DND-41 (cell line): ENCODE measurements at regions not wholly inside any gene's neighbourhood (a gene's known extent, or its start where the extent isn't known, plus 50 kb on each side); places are given as distances from the start of the nearest gene placed in this dataset.

ENCODE experiments used
- ATAC-seq: fragments of 200-7000 bp; cut with Tn5 transposase; 3 replicates; pipeline ENCODE4 v1.9.1; 2021; ENCODE audit warnings: low read depth; ENCODE audit not compliant: insufficient read depth
- DNase-seq: peaks from one replicate; pipeline ENCODE4 v3.0.0-alpha.2; 2020
- H2AFZ ChIP-seq: 2 replicates; pipeline ENCODE4 v1.6.0; 2012; ENCODE audit warnings: low read depth, low read length
- H3K27ac ChIP-seq: 2 replicates; pipeline ENCODE4 v1.5.1; 2012; ENCODE audit warnings: low read length, inconsistent platforms
- H3K27me3 ChIP-seq: fragments of 200-600 bp; sonication (generic); 2 replicates; pipeline ENCODE4 v1.6.0; 2012; ENCODE audit warnings: low read length, mild to moderate bottlenecking, inconsistent platforms; ENCODE audit not compliant: insufficient read depth, poor library complexity
- H3K36me3 ChIP-seq: 2 replicates; pipeline ENCODE4 v1.5.1; 2012; ENCODE audit warnings: low read length, inconsistent platforms; ENCODE audit not compliant: insufficient read depth
- H3K4me1 ChIP-seq: 2 replicates; pipeline ENCODE4 v1.5.1; 2012; ENCODE audit warnings: mild to moderate bottlenecking, low read length; ENCODE audit not compliant: insufficient read depth
- H3K4me2 ChIP-seq: 2 replicates; pipeline ENCODE4 v1.6.0; 2012; ENCODE audit warnings: mild to moderate bottlenecking, moderate library complexity, low read length, inconsistent platforms; ENCODE audit not compliant: insufficient read depth
- H3K4me3 ChIP-seq, 2 experiments: fragments of 200-600 bp in 1 of 2; shearing (Covaris generic) in 1 of 2; 2 replicates each; pipeline ENCODE4 v1.5.1; 2012 to 2016; ENCODE audit warnings: inconsistent platforms in 2 of 2, low read length in 2 of 2, mild to moderate bottlenecking in 2 of 2, low read depth in 1 of 2, moderate library complexity in 1 of 2
- H3K79me2 ChIP-seq: 2 replicates; pipeline ENCODE4 v1.6.0; 2012; ENCODE audit warnings: low read length, inconsistent platforms; ENCODE audit not compliant: insufficient read depth
- H3K9ac ChIP-seq: 2 replicates; pipeline ENCODE4 v1.6.0; 2012; ENCODE audit warnings: low read depth, mild to moderate bottlenecking, inconsistent platforms, low read length, moderate library complexity
- H3K9me3 ChIP-seq: 2 replicates; pipeline ENCODE4 v1.5.1; 2012; ENCODE audit warnings: low read length, moderate library complexity, mild to moderate bottlenecking, inconsistent platforms; ENCODE audit not compliant: insufficient read depth, severe bottlenecking
- H4K20me1 ChIP-seq: 2 replicates; pipeline ENCODE4 v1.6.0; 2012; ENCODE audit warnings: low read length; ENCODE audit not compliant: insufficient read depth
- EZH2 ChIP-seq: IDR thresholded peaks from 3 replicates; pipeline ENCODE4 v1.6.1; 2012; ENCODE audit warnings: borderline replicate concordance, low read depth, mild to moderate bottlenecking, moderate library complexity, low read length, inconsistent platforms; ENCODE audit not compliant: severe bottlenecking
- TF ChIP-seq, protein P1 (sequence below): IDR thresholded peaks from 2 replicates; pipeline ENCODE4 v1.5.1; 2012; ENCODE audit warnings: borderline replicate concordance, low read length, moderate library complexity, mild to moderate bottlenecking; ENCODE audit not compliant: poor library complexity, severe bottlenecking; ENCODE audit errors: extremely low read depth

DNA sequence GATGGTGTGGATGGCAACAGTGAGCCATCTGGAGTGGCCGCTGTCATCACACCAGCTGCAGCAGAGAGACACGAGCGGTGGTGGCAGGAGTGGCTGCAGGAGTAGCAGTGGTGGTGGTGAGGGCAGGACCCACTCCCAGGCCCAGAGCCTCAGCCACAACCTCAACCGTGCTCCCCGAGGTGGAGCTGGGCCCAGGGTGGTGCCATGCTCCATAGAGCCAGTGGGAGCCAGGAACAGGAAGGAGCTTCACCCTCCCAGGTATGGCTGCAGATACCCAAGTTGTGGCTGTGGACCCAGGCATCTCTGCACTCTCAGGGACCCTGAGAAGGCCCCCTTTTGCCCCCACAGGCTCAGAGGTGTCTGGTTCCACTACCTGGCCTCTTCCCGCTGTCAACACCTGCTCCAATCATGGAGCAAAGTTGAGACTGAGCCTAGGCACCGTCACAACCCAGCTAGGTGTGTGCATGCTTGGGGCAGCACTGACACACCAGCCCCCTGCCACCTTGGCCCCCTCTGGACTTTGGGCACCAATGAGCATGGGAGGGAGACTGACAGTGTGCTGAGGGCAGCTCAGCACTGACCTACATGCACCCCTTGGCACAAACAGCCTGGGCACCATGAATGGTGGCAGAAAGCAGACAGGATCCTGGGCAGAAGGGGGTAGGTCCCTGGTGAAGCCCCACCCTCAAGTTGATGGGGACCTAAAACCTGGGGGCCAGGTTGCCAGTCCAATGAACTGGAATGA lies 188.9 kb downstream of the NDUFA10 start:
- H2AFZ ChIP-seq: no peak overlapping the region
- ATAC-seq (no peak), DNase-seq (peak; percentile 3)
- H3K4me3 ChIP-seq: no peak overlapping the region
- no peak overlapping the region for H3K9ac ChIP-seq
- peaks cover 10% of the 10 kb centered on the region for H3K4me1 ChIP-seq
- no peaks in the 10 kb centered on the region for H4K20me1 ChIP-seq
- no peaks in the 10 kb centered on the region for H3K36me3 ChIP-seq
- H3K27ac ChIP-seq: no peak overlapping the region
- no peaks in the 10 kb centered on the region for H3K79me2 ChIP-seq
- TF ChIP-seq EZH2: no peak
- TF ChIP-seq, protein P1, sequence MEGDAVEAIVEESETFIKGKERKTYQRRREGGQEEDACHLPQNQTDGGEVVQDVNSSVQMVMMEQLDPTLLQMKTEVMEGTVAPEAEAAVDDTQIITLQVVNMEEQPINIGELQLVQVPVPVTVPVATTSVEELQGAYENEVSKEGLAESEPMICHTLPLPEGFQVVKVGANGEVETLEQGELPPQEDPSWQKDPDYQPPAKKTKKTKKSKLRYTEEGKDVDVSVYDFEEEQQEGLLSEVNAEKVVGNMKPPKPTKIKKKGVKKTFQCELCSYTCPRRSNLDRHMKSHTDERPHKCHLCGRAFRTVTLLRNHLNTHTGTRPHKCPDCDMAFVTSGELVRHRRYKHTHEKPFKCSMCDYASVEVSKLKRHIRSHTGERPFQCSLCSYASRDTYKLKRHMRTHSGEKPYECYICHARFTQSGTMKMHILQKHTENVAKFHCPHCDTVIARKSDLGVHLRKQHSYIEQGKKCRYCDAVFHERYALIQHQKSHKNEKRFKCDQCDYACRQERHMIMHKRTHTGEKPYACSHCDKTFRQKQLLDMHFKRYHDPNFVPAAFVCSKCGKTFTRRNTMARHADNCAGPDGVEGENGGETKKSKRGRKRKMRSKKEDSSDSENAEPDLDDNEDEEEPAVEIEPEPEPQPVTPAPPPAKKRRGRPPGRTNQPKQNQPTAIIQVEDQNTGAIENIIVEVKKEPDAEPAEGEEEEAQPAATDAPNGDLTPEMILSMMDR: no peak
- H3K4me2 ChIP-seq: no peak overlapping the region
- no peaks in the 10 kb centered on the region for H3K27me3 ChIP-seq
- H3K9me3 ChIP-seq: peaks cover 10% of the 10 kb centered on the region

DNA sequence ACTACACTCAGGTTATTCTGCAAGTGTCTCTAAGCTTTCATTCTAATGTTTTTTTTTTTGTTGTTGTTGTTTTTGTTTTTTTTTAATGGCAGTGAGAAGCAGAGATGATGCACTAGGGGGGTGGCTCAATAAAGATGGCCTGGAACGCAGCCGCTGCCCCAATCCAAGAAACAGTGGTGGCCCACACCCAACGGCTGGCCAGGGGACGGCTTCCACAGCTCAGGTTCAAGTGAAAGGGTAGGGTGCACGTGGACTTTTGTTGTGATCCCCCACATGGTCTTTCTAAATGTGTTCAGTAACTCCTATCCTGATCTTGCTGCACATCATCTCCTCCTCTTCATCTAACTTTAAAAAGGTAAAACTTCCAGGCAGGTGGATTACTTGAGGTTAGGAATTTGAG lies 190.1 kb downstream of the NDUFA10 start:
- peaks cover 10% of the 10 kb centered on the region for H3K9me3 ChIP-seq
- H3K79me2 ChIP-seq: no peaks in the 10 kb centered on the region
- H3K9ac ChIP-seq: no peak overlapping the region
- no peaks in the 10 kb centered on the region for H3K36me3 ChIP-seq
- H3K27me3 ChIP-seq: no peaks in the 10 kb centered on the region
- ATAC-seq (no peak), DNase-seq (no peak)
- TF ChIP-seq, protein P1: no peak
- TF ChIP-seq EZH2: no peak
- no peak overlapping the region for H3K4me3 ChIP-seq
- peaks cover 10% of the 10 kb centered on the region for H3K4me1 ChIP-seq
- H3K27ac ChIP-seq: no peak overlapping the region
- H4K20me1 ChIP-seq: no peaks in the 10 kb centered on the region
- H2AFZ ChIP-seq: no peak overlapping the region
- H3K4me2 ChIP-seq: no peak overlapping the region

DNA sequence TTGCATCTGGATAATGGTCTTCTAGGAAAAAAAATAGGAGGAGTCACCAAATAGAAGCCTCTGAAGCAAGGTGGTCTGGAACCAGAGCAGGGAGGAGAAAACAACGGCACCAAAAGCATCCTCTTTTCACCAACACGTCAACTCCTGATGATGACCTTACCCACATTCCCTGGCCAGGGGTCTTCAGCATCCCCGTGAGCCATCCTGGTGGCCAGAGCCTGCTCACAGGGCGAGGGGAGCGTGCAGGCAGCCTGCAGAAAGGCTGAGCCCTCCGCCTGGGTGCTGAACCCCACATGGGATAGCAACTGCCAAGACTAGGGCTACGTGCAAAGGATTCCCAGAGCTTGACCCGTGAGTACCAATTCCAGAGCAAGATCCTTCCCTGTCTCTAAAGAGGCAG lies 191.0 kb downstream of the NDUFA10 start:
- H3K4me1 ChIP-seq: peaks cover 2% of the 10 kb centered on the region
- DNase-seq (no peak), ATAC-seq (no peak)
- no peak overlapping the region for H3K27ac ChIP-seq
- H3K9me3 ChIP-seq: peaks cover 10% of the 10 kb centered on the region
- H4K20me1 ChIP-seq: no peaks in the 10 kb centered on the region
- no peaks in the 10 kb centered on the region for H3K79me2 ChIP-seq
- H3K4me3 ChIP-seq: no peak overlapping the region
- H3K4me2 ChIP-seq: no peak overlapping the region
- no peaks in the 10 kb centered on the region for H3K36me3 ChIP-seq
- no peak for TF ChIP-seq EZH2
- no peaks in the 10 kb centered on the region for H3K27me3 ChIP-seq
- H3K9ac ChIP-seq: no peak overlapping the region
- no peak overlapping the region for H2AFZ ChIP-seq

DNA sequence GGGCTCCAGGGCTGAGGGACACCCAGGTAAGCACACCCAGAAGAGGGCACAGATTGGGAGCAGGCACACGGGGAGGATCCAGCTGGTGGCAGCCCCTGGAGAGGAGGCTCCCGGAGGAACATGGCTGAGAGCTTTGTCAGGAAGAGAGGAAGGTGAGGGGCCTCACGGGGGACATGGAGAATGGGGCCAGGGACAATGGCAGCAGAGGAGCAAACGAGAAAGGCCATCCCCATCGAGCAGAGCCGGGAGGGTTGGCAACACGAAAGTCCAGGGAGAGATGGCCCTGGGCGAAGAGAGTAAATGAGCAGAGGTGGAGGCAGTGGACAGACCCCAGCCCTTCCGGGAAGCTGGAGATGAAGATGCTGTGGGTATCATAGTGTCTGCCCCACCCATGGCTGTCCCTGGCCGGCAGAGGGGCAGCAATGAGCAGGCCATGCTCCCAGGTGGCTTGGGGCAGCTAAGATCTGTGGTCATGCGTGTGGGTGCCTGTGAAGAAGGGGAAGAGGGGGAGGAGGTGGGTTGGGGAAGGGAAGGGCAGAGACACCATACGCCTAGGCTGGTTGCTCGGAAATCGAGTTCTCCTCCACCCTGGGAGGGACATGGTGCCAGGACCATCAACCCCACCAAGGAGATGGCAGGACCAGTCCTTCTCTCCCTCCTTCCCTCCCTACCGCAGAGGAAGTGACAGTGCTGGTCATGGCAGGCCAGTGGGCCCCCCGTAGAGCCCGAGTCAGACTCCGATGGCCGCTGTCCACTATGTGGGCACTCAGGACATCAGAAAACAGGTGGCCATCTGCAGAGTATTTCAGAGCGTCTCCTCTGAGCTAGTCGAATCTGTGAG lies 191.7 kb downstream of the NDUFA10 start:
- Histone ChIP-seq H3K9ac (no peak overlapping the region), H3K79me2 (no peaks in the 10 kb centered on the region), H3K27me3 (no peaks in the 10 kb centered on the region), H3K4me3 (no peak overlapping the region), H3K4me2 (no peak overlapping the region), H3K4me1 (no peaks in the 10 kb centered on the region), H3K27ac (no peak overlapping the region), H3K36me3 (no peaks in the 10 kb centered on the region), H2AFZ (no peak overlapping the region), H4K20me1 (no peaks in the 10 kb centered on the region), H3K9me3 (peaks cover 10% of the 10 kb centered on the region)
- ATAC-seq: no peak
- TF ChIP-seq, protein P1: no peak
- no peak for TF ChIP-seq EZH2
- no peak for DNase-seq
